Activated T-helper 9 cell treated with anti-CD3 and anti-CD28 coated beads, Interleukin-2, amount 50 U/mL, for 16 hours (primary cell): ENCODE measurements at regions not wholly inside any gene's neighbourhood (a gene's known extent, or its start where the extent isn't known, plus 50 kb on each side); places are given as distances from the start of the nearest gene placed in this dataset.

Source experiments
- DNase-seq: peaks from one replicate; pipeline ENCODE4 v3.0.0-alpha.2; 2020; ENCODE audit warnings: low read depth

DNA sequence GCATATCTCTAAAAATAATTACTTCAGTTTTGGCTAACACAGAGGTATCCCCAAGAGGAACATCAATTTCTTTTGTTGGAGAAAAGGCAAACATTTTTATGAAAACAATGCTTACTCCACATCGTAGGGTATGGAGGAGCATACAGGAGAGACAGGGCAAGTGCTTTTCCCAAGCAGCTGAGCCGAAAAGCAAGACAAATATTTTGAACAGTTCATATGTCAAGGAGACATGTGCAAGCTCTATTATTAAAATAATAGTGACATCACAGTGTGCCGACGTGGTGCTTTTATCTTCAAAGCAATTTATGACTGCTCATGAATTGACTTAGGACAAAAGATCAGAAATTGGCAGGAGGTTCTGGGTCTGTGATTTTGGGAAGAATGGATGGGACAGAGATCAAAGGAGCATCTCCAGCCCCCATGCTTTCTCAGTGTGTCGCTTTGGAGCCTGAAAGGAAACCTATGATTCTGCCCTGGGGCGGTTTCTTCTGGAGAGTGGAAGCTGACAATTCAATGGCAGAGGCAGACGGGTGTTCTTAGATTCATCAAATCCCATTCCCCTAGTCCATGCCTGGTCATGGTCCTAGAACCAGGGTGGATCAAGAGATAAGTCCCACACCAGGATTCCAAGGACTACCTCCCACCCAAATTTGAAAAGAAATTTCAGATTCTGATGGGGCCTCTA is 97.1 kb downstream of the JCAD start:
- DNase-seq = no peak

DNA sequence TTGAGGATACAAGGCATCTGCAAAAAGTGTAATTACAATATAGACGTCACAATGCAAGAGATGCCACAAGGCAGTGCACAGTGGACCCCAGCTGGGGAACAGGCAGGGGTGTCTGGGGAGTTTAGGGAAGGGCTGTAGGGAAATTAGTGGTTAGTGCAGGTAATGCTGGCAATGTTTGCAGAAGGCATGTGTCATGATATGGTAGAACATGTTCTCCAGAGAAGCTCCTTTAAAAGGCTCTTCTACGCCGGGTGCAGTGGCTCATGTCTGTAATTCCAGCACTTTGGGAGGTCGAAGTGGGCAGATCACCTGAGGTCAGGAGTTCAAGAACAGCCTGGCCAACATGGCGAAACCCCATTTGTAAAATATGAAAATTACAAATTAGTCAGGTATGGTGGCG is 98.0 kb downstream of the JCAD start:
- DNase-seq = no peak

DNA sequence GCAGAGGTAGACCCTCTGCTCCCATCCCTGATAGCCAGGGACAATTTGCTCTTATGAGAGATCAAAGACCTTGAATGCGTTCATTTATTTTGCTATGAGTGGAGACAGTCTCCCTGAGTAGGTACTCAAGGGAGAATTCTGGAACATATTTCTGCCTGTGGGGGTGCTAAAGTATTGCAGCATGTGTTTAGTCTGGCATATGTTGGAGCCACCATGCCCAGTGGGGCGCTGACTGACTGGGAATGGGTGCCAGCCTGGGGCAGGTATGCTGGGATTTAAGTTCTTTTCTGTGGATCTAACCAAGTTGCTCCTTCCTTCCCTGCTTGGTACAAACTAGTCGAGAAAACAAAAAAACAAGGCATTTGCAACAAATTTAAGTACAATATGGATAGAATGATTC is 99.1 kb downstream of the JCAD start:
- DNase-seq = no peak

DNA sequence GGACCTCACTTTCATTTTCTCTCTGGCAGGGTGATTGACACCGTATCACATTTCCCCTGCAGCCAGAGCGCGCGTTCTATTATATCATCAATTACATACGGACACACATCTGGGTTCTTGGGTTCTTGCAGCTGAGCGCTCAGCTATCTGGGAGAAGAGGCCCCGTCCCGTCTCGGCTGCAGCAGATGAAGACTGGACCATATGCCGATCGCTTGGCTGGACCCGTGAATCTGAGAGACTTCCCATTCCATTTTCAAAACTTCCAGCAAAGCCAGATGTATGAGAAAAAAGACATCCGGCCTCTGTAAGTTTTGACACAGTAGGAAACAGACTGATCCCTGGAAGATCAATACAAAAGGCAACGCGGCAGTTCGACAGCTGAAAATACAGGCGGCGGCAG is 99.8 kb downstream of the JCAD start:
- DNase-seq = no peak

DNA sequence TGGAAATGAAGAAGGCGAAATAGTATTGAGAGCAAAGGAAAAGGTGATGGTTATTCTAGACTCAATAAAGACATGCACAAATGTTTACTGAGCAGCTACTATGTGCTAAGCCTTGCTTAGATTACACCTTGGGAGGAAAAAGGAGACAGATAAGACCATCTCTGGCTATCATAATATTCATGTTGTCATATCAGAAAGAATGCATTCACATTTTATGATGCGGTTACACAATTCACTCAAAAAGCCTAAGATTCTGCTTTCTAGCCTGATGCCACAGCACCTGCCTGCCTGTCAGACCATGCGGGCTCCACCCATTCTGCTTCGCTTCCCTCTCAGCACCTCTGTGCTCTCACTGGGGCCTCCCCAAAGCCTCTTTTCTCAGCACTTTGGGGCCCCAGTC is 100.9 kb downstream of the JCAD start:
- no peak for DNase-seq

DNA sequence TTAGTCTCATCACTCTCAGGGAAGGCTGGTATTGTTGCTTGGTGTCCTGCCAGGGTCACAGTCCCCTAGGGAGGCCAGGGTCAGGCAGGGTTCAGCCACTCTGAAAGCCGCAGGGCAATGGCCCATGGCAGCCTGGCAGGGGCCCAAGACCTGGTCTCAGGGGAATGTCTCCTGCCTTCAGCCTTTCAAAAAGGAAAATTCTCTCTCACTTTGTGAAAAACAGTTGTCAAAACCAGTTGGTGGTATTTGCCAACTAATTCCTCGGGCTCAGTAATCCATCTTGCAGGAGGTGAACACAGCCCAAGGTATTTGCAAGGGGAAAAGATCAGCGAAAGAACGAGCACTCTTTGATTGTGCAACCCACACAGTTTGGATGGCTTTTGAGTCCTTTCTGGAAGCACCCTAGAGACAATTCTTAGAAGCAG is 101.5 kb downstream of the JCAD start:
- no peak for DNase-seq

DNA sequence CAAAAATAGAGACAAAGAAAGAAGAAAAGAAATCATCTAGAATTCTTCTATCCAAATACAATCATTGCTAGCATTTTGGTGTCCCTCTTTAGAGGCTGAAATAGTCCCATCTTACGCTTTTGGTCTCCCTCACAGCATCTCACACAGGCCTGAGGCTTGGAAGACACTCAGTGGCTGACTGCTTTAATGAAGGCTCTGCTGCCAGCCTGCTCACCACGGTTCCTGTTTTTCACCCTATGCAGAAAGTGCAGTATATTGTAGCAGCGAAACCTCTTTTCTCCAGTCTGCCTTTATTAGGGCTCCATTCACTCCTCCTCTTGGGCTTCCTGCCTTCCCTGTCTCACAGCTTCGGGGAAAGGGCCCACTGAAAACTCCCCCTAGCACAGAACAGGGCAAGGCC is 102.2 kb downstream of the JCAD start:
- no peak for DNase-seq

DNA sequence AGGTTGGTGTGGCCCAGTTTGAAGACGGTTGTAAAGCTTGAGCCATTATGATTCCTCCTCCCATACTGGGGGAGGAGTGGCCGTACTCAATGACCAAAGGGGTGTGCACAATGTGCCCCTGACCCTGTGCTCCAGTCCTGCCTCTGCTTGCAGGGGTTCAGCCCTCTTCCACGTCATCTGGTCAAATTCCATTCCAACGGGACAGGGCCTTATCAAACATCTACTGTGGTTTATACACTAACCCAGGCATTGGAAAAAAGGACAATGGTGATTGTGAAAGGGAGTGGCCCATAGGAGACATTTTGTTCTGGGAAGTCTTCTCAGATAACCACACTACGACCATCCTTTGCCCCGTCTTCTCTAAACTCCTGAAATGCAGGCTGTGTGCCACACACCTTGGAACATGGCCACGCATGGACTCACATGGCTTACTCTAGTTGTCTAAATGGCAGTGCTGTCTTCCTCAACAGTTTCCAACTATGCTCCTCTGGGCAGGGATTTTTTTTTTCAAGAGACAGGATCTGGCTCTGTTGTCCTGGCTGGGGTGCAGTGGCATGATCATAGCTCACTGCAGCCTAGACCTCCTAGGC is 103.0 kb downstream of the JCAD start:
- DNase-seq = no peak

DNA sequence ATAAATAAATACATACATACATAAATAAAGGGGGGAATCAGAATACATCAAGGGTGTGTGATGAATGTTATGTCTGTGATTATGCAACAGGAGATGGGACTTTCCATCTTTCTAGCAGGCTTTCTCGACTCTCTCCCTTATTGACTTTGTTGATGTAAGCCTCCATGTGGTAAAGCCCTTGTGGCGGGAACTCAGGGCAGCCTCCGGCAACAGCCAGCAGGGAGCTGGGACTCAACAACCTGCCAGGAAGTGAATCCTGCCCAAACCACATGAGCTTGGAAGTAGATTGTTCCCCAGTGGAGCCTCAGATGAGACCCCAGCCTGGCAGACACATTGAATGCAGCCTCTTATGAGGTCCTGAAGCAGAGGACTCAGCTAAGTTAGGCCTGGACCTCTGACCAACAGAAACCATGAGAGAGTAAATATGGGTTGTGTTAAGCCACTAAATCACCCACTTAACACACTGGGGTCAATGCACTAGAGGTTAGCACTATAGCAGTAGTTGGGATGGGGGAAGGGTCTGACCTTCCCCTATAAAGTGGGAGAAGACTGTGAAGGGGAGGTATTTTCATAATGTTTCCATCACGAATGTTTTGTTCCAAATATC is 104.0 kb downstream of the JCAD start:
- DNase-seq = no peak

DNA sequence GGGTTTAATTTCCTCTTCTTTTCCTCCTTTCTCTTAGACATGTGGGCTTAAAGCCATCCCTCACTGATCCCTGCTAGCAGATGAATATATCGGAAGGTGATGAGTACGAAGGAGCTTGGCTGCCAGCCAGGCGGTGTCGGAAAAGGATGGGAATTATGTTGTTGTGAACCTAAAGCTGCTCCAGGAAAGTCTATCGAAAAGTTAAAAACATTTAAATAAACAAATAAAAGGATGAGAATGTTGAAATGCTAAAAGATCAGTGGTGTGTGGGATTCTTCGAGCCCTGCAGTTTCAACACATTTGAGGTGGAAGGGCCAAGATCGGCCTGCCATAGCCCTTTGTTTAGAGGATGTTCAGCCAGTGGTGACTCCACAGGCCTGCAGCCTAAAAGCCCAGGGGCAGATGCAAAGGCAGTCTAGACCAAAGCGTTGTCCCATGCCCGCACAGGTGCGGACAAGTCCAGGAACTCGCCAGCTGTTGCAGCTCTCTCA is 107.9 kb downstream of the JCAD start:
- DNase-seq = no peak

DNA sequence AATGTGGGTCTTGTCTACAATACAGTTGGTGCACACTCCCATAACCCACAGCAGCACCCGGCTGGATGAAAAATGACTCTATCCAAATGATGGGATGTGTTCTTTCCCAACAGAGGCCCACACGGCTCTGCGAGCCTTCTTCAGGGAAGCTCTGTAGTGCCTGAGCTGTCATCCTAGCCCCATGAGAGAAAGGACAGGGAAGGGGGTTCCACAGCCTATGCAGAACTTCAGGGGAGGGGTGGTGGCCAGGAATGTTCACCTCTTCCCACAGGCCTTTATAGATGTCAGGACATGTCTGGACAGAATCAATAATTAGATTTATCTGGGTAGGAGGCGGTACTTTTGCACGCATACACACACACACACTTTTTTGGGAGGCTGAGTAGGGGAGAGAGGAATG is 109.0 kb downstream of the JCAD start:
- DNase-seq = no peak

DNA sequence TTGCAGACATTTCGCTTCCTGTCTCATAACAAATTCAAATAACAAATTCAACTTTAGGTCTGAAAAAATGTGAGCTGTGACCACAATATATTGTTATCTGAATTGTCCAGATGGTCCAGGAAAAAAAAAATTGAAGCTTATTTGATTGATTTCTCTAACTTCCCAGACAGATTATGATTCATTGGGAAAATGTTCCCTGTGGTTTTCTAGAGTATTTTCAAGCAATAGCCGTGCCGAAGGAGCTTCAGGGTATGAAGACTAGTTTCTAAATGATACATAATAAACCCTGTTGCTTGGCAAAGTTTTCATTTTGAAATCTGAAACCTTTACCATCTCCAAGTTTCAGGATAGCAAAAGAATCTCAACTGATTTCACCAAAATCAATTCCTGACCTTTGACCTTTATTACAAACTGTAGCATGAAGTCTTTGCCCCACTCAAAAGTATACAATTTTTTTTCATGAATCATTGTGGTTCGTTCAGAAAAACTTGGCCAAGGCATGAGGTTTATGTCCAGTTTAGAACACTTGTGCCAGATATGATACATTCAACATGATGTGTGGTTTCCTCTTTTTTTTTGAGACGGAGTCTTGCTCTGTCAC is 109.9 kb downstream of the JCAD start:
- DNase-seq = no peak

DNA sequence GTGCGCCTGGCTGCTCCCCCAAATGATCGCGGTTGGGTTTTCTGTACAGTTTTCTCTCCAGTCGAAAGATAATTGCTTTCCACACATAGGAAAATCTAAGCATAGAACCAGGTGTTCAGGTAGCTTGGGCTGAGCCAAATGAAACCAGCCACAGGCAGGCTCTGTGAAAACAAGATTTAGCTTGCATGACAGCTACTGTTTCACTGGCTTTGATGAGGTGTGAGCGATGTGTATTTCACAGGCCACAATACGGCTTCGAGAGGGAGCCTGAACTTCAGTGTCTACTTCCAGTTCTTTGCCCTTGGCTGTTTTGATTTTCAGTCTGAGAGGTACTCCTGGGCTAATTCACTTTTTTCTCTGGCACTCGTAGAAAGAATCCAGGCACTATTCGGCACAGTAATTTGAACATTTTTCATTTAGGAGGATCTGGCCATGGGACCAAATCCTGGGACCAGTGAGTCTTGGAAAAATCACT is 110.5 kb downstream of the JCAD start:
- no peak for DNase-seq

DNA sequence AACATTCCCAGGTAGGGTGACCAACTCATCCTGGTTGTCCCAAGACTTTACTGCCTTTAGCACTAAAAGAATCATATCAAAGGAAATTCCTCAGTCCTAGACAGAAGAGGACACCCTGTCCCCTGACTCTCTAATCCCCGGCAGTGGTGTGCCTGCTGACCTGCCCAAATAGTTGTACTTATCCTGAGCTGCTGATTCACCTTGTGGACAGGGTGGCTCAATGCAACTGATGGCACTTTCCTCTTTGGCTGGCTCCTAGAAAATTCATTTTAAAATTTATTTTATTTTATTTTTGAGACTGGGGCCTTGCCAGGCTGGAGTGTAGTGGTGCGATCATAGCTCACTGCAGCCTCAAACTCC is 111.7 kb downstream of the JCAD start:
- DNase-seq = no peak

DNA sequence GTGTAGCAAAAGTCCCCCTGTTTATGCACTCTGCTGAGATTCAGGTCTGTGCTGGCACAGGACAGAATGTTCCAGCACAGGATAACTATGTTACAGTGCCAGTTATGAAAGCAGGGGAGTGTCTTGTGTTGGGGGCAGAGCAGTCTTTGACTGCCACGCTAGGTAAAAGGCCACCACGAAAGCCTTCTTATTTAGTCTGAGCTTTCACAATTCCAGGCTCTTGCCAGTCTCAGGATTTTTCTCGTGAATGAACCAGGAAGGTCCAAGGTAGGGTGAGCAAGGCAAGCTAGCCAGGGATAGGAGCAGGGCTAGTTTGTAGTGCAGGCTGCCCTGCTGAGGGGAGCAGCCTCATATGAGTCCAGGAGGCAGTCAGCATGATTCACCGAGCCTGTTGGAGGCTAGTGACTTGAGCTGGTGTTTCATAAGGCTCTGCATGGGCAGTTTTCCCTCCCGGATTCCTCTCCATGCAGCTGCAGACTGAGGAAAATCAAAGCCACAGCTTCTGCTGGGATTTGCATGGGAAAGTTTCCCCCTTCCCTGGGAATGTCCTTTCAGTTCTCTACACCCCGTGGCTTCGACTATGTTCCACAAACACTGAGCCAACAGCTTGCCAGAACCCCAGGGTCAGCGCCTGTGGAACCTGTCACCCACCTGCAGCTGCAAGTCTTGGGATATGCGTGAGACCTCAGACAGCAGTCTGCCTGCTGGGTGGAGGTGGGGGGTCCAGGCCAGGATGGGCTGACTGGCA is 112.3 kb downstream of the JCAD start:
- DNase-seq = no peak

DNA sequence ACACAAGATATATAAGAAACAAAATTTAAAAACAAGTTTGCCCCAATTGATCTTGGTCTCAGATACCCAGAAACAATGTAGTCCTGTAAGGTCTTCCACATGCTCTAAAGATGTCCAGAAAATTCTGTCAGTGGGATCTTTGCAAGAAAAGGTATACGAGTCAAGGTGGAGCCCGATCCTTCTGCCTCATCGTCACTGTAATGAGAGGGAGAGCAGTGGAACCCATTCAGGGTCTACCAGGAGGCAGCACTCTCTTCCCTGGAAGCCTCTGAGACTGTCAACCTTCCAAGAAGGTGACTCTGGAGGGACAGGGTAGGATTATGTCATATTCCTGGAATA is 112.8 kb downstream of the JCAD start:
- DNase-seq = no peak

DNA sequence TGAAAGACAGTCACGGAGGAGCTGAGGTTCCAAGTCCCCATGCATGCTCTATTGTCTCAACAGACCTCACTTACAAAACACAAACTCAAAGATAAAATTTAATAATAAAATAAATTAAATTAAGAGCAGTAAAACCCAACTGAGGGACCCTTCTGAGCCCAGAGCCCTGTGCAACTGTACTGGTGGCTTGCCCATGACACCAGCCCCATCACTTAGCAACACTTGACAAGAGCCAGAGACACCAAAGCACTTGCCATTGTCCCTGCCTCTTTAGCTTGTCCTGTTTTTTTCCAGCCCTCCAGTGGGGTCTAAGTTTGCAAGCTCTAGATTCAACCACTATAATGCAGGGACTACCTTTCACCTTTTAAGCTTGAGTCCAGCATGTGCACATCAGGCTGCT is 117.9 kb downstream of the JCAD start:
- DNase-seq = no peak

DNA sequence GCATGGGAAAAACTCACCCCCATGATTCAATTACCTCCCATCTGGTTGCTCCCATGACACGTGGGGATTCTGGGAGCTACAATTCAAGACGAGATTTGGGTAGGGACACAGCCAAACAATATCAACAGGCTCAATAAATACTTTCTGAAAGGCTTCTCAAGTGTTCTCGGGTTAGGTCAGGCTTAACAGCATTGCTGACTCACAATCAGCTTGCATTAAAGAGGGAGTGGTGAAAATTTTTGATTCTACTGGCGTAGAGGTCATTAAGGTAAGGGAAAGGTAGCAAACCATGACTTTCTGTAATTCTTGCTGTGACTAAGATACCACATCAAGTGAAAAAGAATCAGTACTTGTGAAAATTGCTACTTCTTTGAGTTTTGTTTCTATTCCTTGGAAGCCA is 126.4 kb downstream of the JCAD start:
- no peak for DNase-seq

DNA sequence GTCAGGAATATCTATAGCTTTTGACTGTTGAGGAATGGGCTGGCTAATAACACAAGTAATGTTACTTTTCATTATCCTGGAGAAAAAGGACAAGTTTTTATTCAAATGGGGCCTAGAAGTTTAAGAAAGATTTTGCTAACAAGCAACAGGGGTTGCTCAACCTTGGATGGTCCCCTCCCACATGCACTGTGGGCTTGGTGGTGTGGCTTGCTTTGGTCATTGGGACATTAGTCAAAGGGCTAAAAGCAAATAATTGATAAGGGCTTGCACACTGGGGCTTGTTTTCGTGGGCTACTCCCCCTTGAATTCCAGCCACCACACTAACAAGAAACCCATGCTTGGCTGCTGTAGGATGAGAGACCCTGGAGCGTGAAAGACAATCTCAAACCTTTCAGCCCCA is 127.6 kb downstream of the JCAD start:
- DNase-seq = no peak

DNA sequence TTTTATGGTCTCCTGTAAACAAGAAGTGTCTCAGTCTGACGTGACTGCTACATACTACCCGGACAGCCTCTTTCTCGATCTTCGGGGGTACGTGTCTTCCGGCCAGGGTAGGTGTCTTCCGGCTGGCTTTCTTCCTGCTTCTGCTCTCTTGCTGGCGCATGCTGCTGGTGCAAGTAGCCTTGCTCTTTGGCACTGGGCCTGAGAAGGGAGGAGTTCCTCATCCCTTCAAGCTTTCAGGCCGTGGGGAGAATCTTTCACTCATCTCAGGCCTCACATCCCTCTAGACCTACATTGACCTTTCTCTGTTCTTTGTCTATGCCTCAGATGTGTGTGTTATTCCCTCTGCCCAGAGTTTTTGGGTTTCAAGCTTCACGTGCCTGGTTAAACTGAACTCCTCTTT is 130.4 kb downstream of the JCAD start:
- no peak for DNase-seq

DNA sequence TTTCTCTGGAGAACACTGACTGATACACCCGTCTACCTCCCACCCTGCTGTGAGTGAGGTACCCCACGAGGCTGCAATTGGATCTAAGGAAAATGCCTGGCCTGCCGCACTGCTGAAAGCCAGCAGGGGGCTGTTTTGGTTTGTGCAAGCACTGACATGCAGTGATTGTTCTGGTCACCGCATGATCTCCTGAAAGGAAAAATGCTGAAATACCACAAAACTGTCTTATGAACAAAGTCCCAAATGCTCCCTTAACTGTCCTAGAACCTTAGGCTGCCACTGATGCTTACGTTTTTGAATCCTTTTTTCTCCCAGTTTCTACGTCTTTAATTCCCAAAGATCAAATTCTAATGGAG is 132.7 kb downstream of the JCAD start:
- no peak for DNase-seq

DNA sequence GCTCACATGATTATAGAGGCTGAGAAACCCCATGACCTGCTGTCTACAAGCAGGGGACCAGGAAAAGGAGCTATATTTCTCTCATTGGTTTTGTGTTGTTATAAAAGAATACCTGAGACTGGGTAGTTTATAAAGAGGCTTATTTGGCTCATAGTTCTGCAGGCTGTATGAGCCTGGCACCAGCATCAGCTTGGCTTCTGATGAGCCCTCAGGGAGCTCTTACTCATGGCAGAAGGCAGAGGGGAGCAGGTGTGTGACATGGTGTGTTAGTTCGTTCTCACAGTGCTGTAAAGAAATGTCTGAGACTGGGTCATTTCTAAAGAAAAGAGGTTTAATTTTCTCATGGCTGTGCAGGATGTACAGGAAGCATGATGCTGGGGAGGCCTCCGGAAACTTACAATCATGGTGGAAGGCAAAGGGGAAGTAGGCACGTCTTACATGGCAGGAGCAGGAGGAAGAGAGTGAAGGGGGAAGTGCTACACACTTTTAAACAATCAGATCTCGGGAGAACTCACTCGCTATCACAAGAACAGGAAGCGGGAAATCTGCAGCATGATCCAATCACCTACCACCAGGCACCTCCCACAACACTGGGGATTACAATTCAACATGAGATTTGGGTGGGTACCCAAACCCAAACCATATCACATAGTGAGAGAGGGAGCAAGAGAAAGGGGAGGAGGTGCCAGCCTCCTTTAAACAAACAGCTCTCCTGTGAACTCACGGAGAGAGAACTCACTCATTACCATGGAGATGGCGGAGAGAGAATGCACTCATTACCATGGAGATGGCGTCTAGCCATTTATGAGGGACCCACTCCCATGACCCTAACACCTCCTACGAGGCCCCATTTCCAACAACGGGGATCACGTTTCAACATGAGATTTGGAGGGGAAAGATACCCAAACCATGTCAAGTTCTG is 133.4 kb downstream of the JCAD start:
- DNase-seq = no peak
